Right lobe of liver (tissue), 4 donors: ENCODE measurements at regions not wholly inside any gene's neighbourhood (a gene's known extent, or its start where the extent isn't known, plus 50 kb on each side); places are given as distances from the start of the nearest gene placed in this dataset.

Experiments used
- CTCF ChIP-seq, 4 donors: fragments of 200-600 bp in 3 of 4; fragments of 450-650 bp in 1 of 4; IDR thresholded peaks; one replicate each; pipeline versions ENCODE4 v1.5.1 to v1.8.0; 2016 to 2022; ENCODE audit warnings: antibody characterized with exemption in 4 of 4, mild to moderate bottlenecking in 2 of 4
- POLR2A ChIP-seq: fragments of 450-650 bp; IDR thresholded peaks from one replicate; pipeline ENCODE4 v1.6.1; 2017; ENCODE audit warnings: antibody characterized with exemption, mild to moderate bottlenecking
- donor health status: DM: no; HTN: no; CAD: no.
- donor health status: DM: no; HTN: no; CAD: no.
- donor health status: DM: no; HTN: yes; CAD: no.

GRCh38 chr4:27234306-27234899 is 373.8 kb downstream of the STIM2 start:
- TF ChIP-seq POLR2A = no peak
- no peak for TF ChIP-seq CTCF (IDR thresholded peaks at IDR 0.05)
